GM13976 (cell line): ENCODE measurements at regions not wholly inside any gene's neighbourhood (a gene's known extent, or its start where the extent isn't known, plus 50 kb on each side); places are given as distances from the start of the nearest gene placed in this dataset.

Source experiments
- DNase-seq: peaks from one replicate; pipeline ENCODE4 v3.0.0; 2012; ENCODE audit warnings: low spot score
- in situ Hi-C: fragments of 300-500 bp; cut with MboI; formaldehyde crosslinking; loops from one replicate; pipeline ENCODE4 v1.12.0; 2022; ENCODE audit warnings: low sequenced_read_pairs, mixed read lengths, inconsistent platforms; ENCODE audit not compliant: unreplicated experiment
- TF ChIP-seq, protein P1 (sequence below): IDR thresholded peaks from 2 replicates; pipeline ENCODE4 v1.5.1; 2012; ENCODE audit warnings: borderline replicate concordance, mild to moderate bottlenecking; ENCODE audit not compliant: insufficient read depth; ENCODE audit errors: extremely low read depth, missing control alignments, control extremely low read depth

DNA sequence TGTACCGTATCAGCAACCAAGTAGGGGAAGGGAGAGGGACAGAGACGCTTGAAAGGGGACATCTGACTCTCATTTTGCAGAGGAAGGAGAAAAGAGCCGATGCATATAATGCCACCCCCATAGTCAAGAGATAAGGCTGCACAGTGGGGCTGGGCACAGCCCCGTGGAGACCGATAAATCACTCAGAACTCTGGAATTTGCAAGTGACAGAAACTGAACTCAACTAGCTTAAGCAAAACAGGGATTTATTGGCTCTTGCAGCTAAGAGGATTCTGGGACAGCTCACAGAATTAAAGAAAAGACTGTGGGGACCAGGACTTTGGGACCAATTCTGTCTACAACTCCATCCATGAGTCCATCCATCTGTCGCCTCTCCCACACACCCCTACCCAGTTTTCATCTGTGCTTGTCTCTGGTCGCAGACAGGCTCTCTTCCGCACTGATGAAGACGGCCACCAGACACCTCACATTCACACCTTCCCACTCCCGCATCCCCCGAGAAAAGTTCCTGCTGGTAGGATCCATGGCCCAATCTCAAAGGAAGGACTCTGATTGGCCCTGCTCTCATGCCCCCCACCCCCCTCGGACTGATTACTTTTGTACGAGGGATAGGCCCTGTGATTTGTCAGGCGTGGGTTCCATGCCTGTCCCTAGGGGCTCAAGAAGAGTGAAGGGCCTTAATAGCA lies 105.9 kb upstream of the RPL38 start:
- no peak for DNase-seq
- TF ChIP-seq, protein P1, sequence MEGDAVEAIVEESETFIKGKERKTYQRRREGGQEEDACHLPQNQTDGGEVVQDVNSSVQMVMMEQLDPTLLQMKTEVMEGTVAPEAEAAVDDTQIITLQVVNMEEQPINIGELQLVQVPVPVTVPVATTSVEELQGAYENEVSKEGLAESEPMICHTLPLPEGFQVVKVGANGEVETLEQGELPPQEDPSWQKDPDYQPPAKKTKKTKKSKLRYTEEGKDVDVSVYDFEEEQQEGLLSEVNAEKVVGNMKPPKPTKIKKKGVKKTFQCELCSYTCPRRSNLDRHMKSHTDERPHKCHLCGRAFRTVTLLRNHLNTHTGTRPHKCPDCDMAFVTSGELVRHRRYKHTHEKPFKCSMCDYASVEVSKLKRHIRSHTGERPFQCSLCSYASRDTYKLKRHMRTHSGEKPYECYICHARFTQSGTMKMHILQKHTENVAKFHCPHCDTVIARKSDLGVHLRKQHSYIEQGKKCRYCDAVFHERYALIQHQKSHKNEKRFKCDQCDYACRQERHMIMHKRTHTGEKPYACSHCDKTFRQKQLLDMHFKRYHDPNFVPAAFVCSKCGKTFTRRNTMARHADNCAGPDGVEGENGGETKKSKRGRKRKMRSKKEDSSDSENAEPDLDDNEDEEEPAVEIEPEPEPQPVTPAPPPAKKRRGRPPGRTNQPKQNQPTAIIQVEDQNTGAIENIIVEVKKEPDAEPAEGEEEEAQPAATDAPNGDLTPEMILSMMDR = no peak
- in situ Hi-C loops = no loop called here

DNA sequence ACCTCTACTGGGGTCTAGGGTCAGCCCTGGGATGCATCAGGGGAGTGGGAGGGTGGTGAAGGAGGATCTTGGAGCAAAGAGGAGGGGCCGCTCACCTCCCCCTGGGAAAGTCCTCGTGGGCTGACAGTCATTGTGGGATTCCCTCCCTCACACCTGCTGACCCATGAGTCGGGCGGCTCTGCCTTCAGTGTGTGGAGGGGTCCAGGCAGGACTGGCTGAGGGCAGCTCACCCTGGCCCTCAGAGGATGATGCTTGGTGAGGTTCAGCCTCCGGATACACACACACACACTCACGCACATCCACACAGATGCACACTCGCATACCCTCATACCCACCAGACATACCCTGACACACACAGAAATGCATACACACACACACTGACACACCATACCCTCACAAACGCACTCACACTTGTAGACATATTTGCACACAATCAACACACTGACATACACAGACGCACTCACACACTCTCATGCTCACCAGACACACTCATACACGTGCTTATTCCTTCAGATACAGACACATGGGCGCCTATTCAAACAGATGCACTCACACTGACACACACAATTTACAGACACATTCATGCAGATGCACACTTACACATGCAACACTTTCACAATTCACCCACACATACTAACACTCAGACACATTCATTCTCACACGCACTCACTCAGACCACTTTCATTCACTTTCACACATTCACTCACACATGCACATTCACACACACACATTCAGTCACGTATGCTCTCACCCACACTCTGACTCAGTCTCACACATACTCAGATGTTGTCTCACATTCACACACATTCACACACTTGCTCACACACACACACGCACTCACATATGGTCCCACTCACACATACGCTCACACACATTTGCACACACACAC lies 105.1 kb upstream of the RPL38 start:
- TF ChIP-seq, protein P1 = no peak
- in situ Hi-C loops = no loop called here
- DNase-seq = no peak

DNA sequence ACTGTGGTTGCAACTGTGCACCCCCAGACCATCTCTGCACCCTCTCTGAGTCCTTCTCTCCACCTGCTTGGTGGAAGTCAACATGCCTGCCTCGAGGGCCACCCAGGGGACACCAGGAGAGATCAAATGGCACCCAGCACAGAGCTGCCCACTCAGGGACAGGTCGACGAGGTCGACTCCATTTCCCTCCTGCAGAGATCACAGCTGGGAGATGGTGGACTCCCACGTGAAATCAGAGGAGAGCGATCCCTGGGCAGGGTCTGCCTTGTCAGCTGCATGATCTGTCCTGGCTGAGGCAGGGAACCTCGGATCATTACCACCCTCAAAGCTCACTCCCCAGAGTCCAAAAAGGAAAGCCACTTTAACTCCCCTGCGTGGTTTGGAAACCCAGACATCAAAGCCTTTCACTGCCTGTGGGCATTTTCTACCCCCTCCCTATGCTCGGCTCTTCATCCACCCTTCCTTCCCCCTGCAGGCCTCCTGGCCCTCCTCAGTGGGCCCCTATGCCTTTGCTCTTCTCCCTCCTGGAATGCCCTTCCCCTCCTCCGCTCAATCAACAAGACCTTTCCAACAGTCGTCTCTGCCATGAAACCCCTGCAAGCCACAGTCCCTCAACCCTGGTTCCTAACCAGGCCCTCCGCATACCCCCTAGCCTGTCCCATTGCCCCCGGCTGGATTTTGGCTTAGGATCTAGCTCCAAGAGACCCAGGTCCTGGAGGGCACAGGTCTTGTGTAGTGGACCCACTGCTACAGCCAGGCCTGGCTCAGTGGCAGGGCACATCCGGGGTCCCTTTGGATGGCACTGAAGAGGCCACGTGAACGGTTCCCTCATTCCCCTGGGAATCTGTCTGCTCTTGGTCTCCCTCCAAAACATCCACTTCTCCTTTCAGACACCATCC lies 103.8 kb upstream of the RPL38 start:
- in situ Hi-C loops = no loop called here
- TF ChIP-seq, protein P1 = no peak
- DNase-seq = no peak

DNA sequence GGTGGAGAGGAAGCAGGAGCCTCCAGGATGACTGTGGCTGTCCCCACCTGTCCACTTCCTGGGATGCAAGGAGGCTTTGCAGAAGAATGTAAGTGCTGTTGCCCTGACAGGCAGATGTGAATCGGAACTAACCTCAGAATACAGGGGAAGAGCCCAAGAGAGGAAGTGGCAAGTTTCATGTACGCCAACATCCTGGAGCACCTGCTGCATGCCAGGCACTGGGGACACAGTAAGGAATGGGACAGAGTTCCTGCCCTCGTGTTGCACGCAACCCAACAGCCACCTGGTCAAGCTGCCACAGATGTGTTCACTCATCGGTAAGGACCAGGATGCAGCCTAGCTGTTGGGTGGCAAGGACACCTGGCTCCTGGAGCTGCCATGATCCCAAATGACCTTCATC lies 98.6 kb upstream of the RPL38 start:
- in situ Hi-C loops = no loop called here
- DNase-seq = no peak
- TF ChIP-seq, protein P1 = no peak

DNA sequence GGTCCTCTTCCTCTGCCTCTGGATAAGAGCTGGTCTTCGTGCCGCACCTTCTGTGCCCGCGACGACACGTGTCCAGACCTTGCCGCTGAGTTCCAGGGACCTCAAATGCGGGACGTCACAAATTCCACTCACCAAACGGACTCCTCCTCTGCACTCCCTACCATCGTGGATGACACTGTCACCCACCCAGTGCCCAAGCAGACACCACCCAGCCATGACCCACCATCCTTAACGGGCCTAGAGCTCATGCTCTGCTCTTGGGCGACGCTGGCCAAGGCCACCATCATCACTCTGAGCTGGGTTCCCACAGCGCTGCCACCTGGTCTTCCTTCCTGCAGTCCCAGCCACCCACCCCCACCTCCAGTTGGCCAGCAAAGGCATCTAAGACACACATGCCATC lies 96.4 kb upstream of the RPL38 start:
- in situ Hi-C loops = no loop called here
- TF ChIP-seq, protein P1 = no peak
- DNase-seq = no peak

DNA sequence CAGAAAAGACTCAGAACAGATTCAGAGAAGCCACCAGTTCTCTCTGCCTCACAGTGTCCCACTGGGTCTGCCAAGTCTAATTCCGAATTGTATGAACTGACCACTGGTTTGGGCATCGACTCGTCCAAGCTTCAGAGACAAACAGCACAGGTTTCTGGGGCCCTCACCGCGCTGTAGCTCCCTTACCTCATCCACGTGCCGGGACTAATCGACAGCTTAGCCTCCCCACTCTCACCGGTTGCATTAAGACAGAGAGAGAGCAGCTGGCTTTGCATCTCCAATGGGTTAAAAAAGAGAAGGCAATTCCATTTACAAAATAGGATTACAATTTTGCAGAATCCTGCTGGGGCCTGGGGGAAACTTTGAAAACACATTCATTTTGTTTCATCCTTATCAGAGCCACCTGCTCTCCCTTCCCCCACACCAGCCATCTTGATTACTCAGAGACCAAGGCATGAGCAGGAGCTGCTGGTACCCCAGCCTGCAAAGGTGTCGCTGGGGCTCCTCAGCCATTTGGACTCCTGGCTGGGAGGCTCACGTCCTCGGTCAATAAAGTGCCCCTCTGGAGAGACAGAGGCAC lies 95.3 kb upstream of the RPL38 start:
- no peak for DNase-seq
- TF ChIP-seq, protein P1 = no peak
- in situ Hi-C loops = no loop called here
